ENCODE measurements at regions not wholly inside any gene's neighbourhood (a gene's known extent, or its start where the extent isn't known, plus 50 kb on each side); places are given as distances from the start of the nearest gene placed in this dataset.
A peak's percentile ranks its signal among the peaks of the same experiment; 100 is the strongest.

- no peak overlapping the region for H3K4me3 ChIP-seq (ENCODE audit: low read depth, low read length)
- no peak for DNase-seq (ENCODE audit: low read depth)
These were observed 604.9 kb upstream of the KCNMB2 start for GRCh38 chr3:177931346-177931745.

DNA sequence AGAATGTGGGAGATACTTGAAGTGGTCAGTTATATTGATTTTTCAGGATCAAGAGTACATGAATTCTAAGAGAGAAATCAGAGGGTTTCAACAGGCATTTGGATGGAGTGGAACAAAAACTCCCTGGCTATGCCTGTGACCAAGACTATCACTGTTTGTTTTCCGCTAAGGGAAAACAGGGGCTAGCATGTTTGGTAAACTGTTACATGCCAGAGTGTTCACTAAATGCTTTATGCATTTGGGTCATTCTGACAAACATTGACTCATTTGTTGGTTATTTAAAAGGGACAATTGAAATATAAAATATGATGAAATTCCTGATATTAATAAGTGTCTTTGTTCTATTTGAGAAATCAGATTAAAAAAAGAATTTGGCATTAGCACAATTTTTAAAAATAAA is 603.9 kb upstream of the KCNMB2 start:
- no peak overlapping the region for H3K4me3 ChIP-seq (ENCODE audit: low read depth, low read length)
- DNase-seq (ENCODE audit: low read depth), result no peak

DNA sequence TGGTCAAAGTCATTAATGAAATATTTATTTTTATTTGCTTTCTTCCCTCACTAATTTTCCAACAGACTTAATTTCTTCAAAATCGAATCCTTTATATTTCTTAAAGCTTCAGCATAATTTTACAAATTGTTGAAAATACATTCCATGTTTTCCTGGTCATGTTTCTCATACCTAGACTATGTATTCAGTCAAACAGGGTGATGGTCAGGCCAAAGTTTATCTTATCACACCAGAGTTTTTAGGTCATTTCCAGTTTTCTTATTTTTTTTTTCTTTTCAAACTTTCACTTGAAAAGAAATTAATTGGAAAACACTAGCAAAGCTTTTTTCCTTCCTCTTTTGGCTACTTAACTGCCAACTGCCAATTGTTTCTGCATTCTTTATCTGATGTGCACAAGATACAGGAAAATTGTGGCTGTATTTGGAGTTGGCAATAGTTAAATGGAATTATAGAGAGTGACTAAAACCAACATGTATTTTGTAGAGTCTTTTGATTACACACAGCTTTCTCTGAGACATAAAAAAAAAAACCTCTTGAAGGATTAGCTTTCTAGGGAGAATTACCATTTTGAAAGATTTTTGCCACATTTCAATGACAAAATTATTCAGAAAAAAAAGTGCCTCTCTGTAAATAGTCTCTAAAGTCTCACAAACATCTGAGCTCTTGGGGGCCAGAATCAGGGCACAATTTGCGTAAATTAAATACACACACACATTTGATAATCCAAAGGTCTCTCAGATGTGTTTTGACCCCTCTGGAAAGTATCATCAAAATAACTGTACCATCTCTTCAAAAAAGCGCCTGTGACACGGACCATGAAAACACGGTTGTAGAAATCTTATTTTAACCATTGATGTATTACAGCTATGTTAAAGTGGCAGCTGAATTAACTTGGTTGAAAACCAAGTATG is 603.2 kb upstream of the KCNMB2 start:
- no peak for DNase-seq (ENCODE audit: low read depth)
- no peak overlapping the region for H3K4me3 ChIP-seq (ENCODE audit: low read depth, low read length)

- no peak for DNase-seq (ENCODE audit: low read depth)
- no peak overlapping the region for H3K4me3 ChIP-seq (ENCODE audit: low read depth, low read length)
These were observed 602.0 kb upstream of the KCNMB2 start for GRCh38 chr3:177934001-177934891.

- DNase-seq (ENCODE audit: low read depth), result no peak
- no peak overlapping the region for H3K4me3 ChIP-seq (ENCODE audit: low read depth, low read length)
These were observed 601.2 kb upstream of the KCNMB2 start for GRCh38 chr3:177935047-177935446.

- DNase-seq (ENCODE audit: low read depth), result no peak
- no peak overlapping the region for H3K4me3 ChIP-seq (ENCODE audit: low read depth, low read length)
These were observed 599.5 kb upstream of the KCNMB2 start for GRCh38 chr3:177936721-177937120.

DNA sequence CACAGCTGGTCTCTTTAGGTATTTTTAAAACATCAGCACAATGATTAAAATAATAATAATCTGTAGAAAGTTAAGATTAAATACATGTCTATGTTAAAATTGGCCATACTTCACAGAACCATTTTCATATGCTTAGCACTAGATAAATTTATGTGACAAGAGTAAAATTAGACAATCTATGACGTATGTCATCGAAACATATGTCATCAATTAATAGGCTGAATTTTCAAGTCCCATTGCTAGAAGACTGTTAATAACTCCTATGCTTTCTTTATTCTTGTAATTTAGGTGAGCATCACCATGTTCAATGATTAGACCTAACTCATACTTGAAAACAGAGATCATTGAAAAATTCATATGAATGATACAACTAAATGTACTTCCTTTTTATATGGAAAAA is 593.3 kb upstream of the KCNMB2 start:
- DNase-seq (ENCODE audit: low read depth), result no peak
- H3K4me3 ChIP-seq (ENCODE audit: low read depth, low read length), result no peak overlapping the region

- H3K4me3 ChIP-seq (ENCODE audit: low read depth, low read length), result no peak overlapping the region
- no peak for DNase-seq (ENCODE audit: low read depth)
These were observed 592.0 kb upstream of the KCNMB2 start for GRCh38 chr3:177944228-177944661.

DNA sequence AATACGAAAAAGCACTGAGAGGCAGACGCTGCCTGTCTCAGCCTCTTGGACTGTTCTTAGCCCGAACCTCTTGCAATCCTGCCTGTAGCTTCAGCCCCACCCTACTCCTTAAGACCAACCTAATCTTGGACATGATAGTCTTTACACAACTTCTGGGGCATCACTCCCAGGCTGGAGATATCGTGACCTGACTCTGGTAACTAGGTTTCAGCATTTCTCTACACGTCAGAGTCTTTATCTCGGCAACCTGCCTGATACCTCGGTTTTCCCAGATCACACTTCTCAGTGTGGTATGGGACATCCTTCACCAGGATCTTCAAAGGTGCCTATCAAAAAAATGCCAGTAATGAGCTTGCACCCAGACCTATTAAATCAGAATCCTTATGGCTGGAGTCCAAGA is 590.2 kb upstream of the KCNMB2 start:
- no peak for DNase-seq (ENCODE audit: low read depth)
- H3K4me3 ChIP-seq (ENCODE audit: low read depth, low read length), result no peak overlapping the region

DNA sequence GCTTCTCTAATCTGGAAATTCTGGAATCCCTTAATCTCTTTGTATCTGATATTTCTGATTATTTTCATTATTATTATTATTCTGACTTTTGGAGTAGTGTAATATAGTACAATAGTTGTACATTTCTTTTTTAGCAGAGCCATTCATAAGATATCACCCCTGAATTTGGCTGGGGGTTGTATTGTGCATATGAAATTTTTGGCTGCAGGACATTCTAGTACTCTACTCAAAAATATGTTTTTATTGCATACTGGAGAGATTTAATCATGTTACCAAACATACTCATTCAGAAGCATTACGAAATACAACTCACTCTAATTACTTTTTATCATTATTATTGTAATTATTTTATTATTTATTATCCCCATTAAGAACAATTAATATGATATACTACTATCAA is 589.7 kb upstream of the KCNMB2 start:
- H3K4me3 ChIP-seq (ENCODE audit: low read depth, low read length), result no peak overlapping the region
- DNase-seq (ENCODE audit: low read depth), result no peak

DNA sequence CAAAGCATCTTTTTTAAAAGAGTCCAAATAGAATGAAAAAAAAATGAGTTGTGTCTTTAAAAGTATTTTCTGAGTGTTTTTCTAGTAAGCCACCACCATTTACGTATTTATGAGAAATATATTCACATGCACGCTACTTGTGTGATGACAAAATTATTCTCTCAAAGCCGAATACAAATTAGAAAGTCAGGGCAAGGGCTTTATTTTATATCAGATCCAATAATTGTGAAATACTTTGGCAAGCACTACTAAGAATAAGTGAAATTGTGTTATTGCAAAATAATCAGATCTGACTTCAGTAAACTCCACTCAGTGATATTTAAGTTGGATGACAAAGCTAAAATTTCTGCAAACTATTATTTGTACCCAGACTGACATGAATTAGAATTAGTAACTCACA is 589.3 kb upstream of the KCNMB2 start:
- DNase-seq (ENCODE audit: low read depth), result no peak
- H3K4me3 ChIP-seq (ENCODE audit: low read depth, low read length), result no peak overlapping the region

DNA sequence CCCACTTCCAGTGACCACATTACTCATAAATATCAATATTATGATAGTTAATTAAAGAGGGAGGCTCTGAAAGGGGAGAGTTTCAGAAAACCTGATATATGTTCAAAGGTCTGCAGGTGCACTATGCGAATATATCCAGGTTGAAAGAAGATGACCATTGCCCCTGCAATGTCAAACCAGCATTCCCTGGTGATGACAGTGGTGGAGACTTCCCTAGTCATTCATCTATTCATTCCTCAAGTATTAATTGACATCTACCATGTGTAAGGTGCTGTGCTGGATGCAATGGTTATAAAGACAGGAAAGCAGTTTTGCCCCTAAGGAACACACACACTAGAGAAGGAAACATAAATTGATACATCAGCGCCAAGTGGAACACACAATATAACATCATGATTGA is 588.3 kb upstream of the KCNMB2 start:
- H3K4me3 ChIP-seq (ENCODE audit: low read depth, low read length), result no peak overlapping the region
- DNase-seq (ENCODE audit: low read depth), result no peak

DNA sequence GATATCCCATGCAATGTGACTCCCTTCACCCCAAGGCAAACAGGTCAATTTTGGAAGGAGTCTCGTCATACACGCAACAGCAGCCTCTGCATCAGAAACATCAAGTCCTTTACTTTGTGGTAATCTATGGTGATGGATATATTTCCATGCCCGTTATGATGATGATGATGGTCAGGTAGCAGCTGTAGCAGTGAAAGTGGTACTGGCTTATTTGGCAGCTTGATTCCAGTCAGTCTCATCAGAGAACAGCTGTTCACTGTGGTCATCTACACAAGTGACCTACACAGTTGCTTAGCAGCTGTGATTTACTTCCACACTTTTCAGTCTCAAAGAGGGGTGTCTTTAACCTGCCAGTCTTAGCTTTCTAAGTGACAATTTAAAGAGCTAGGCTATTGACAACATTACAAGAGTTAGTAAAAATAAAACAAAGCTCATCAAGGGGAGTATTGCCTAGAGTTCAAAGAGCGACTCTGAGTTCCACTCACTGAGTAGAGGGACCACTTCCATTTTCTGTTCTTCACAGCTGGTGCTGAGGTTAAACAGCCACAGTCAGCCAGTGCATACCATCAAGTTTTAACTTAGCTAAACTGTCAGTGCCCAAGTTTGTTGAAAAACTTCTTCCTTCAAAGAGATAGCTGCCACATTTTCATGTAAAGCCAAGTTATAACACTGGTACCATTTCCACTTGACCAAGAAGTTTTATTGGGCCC is 587.4 kb upstream of the KCNMB2 start:
- H3K4me3 ChIP-seq (ENCODE audit: low read depth, low read length), result no peak overlapping the region
- peak; percentile 44 for DNase-seq (ENCODE audit: low read depth)

- no peak overlapping the region for H3K4me3 ChIP-seq (ENCODE audit: low read depth, low read length)
- DNase-seq (ENCODE audit: low read depth), result no peak
These were observed 577.0 kb upstream of the KCNMB2 start for GRCh38 chr3:177959188-177959587.

DNA sequence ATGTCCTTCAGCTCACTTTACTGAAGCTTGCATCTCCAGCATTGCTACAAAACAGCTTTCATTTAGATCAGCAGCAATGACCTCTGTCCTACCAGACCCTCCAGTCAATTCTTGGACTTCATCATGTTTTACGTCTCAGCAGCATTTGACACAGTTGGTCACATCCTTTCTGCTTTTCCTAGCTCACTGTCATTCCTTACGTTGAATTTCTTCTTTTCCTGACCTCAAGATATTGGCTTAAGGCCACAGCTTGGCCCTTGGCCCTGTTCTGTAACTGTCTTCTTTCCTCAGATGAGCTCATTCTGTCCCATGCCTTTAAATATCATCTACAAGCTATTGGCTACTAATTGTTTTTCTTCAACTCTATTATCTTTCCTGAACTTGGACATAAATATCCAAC is 576.2 kb upstream of the KCNMB2 start:
- DNase-seq (ENCODE audit: low read depth), result peak; percentile 71
- no peak overlapping the region for H3K4me3 ChIP-seq (ENCODE audit: low read depth, low read length)

DNA sequence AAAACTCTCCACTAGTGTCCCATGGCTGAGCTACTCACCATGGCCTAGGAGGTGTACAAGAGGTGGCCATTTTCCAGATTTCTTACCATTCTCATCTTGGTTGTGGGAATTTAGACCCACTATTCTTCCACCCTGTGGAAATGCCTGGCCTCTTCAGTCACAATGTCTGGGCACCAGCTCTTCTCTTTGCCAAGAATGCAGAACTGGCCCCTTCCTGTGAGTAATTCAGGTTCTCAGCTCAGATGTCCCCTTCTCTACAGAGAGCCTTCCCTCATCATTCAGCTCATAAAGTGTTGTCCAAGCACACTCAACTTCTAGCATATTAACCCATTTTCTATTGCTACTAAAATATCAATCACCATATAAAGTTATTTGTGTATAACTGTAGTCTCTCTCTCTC is 575.5 kb upstream of the KCNMB2 start:
- H3K4me3 ChIP-seq (ENCODE audit: low read depth, low read length), result no peak overlapping the region

GRCh38 chr3:177961784-177962183 is 574.5 kb upstream of the KCNMB2 start:
- no peak overlapping the region for H3K4me3 ChIP-seq (ENCODE audit: low read depth, low read length)
- no peak for DNase-seq (ENCODE audit: low read depth)

More for the DNA sequence above, 575.5 kb upstream of the KCNMB2 start:
- DNase-seq (ENCODE audit: low read depth), result no peak

- DNase-seq (ENCODE audit: low read depth), result no peak
- no peak overlapping the region for H3K4me3 ChIP-seq (ENCODE audit: low read depth, low read length)
These were observed 569.7 kb upstream of the KCNMB2 start for GRCh38 chr3:177966493-177966892.

GRCh38 chr3:177968891-177969290 is 567.3 kb upstream of the KCNMB2 start:
- no peak for DNase-seq (ENCODE audit: low read depth)
- no peak overlapping the region for H3K4me3 ChIP-seq (ENCODE audit: low read depth, low read length)

Measured in skeletal muscle cell (primary cell).